ENCODE measurements at regions not wholly inside any gene's neighbourhood (a gene's known extent, or its start where the extent isn't known, plus 50 kb on each side); places are given as distances from the start of the nearest gene placed in this dataset.
"Not testable (repeated sequence)": the region's sequence is repeated elsewhere in the genome, so short reads cannot be mapped to it uniquely, and the experiment has no call there.

- no peak for DNase-seq (ENCODE audit: low spot score)
Measured at GRCh38 chr3:59499954-59500353, 450.1 kb upstream of the CFAP20DC start.

GRCh38 chr3:59499000-59499399, 449.2 kb upstream of the CFAP20DC start:
- no peak for DNase-seq (ENCODE audit: low spot score)

GRCh38 chr3:59496250-59496649, 446.4 kb upstream of the CFAP20DC start:
- DNase-seq (ENCODE audit: low spot score), result no peak

GRCh38 chr3:59494969-59495368, 445.1 kb upstream of the CFAP20DC start:
- DNase-seq (ENCODE audit: low spot score), result not testable (repeated sequence)

- DNase-seq (ENCODE audit: low spot score), result no peak
Measured at GRCh38 chr3:59486520-59486919, 436.7 kb upstream of the CFAP20DC start.

GRCh38 chr3:59483191-59483590, 433.4 kb upstream of the CFAP20DC start:
- DNase-seq (ENCODE audit: low spot score), result no peak

- DNase-seq (ENCODE audit: low spot score), result no peak
Measured at GRCh38 chr3:59482684-59483083, 432.9 kb upstream of the CFAP20DC start.

GRCh38 chr3:59481776-59482400, 432.1 kb upstream of the CFAP20DC start:
- DNase-seq (ENCODE audit: low spot score), result no peak

- DNase-seq (ENCODE audit: low spot score), result peak; percentile 26
Measured at GRCh38 chr3:59480486-59480995, 430.7 kb upstream of the CFAP20DC start.

- DNase-seq (ENCODE audit: low spot score), result no peak
Measured at GRCh38 chr3:59473636-59474035, 423.8 kb upstream of the CFAP20DC start.

GRCh38 chr3:59472541-59472940, 422.7 kb upstream of the CFAP20DC start:
- no peak for DNase-seq (ENCODE audit: low spot score)

GRCh38 chr3:59469948-59470723, 420.3 kb upstream of the CFAP20DC start:
- no peak for DNase-seq (ENCODE audit: low spot score)

GRCh38 chr3:59467476-59467875, 417.7 kb upstream of the CFAP20DC start:
- no peak for DNase-seq (ENCODE audit: low spot score)

GRCh38 chr3:59464187-59464586, 414.4 kb upstream of the CFAP20DC start:
- no peak for DNase-seq (ENCODE audit: low spot score)

GRCh38 chr3:59463253-59463652, 413.4 kb upstream of the CFAP20DC start:
- DNase-seq (ENCODE audit: low spot score), result no peak

GRCh38 chr3:59460068-59460467, 410.2 kb upstream of the CFAP20DC start:
- DNase-seq (ENCODE audit: low spot score), result no peak

GRCh38 chr3:59456852-59457485, 407.1 kb upstream of the CFAP20DC start:
- no peak for DNase-seq (ENCODE audit: low spot score)

- DNase-seq (ENCODE audit: low spot score), result no peak
Measured at GRCh38 chr3:59451800-59452746, 402.2 kb upstream of the CFAP20DC start.

GRCh38 chr3:59450946-59451763, 401.3 kb upstream of the CFAP20DC start:
- no peak for DNase-seq (ENCODE audit: low spot score)

- no peak for DNase-seq (ENCODE audit: low spot score)
Measured at GRCh38 chr3:59450437-59450836, 400.6 kb upstream of the CFAP20DC start.
